Kidney epithelial cell (primary cell): ENCODE measurements at regions not wholly inside any gene's neighbourhood (a gene's known extent, or its start where the extent isn't known, plus 50 kb on each side); places are given as distances from the start of the nearest gene placed in this dataset.

Experiments
- DNase-seq: peaks from one replicate; pipeline ENCODE4 v3.0.0-alpha.2; 2010; ENCODE audit warnings: low read depth
- H3K27me3 ChIP-seq: 2 replicates; pipeline ENCODE4 v1.6.0; 2011; ENCODE audit warnings: low read length; ENCODE audit not compliant: control insufficient read depth, insufficient read depth
- H3K36me3 ChIP-seq: 2 replicates; pipeline ENCODE4 v1.5.1; 2011; ENCODE audit warnings: low read length; ENCODE audit not compliant: control insufficient read depth, insufficient read depth
- H3K4me3 ChIP-seq: 2 replicates; pipeline ENCODE4 v1.5.1; 2011; ENCODE audit warnings: low read depth, mild to moderate bottlenecking, control low read depth, low read length
- CTCF ChIP-seq: IDR thresholded peaks from 2 replicates; pipeline ENCODE4 v1.5.1; 2011; ENCODE audit warnings: mild to moderate bottlenecking, moderate library complexity, low read length, control low read depth, inconsistent platforms; ENCODE audit not compliant: insufficient read depth, poor library complexity, severe bottlenecking

GRCh38 chr5:85170183-85170582 lies 785.5 kb upstream of the EDIL3 start:
- no peaks in the 10 kb centered on the region for H3K27me3 ChIP-seq
- no peak overlapping the region for H3K4me3 ChIP-seq
- H3K36me3 ChIP-seq = no peaks in the 10 kb centered on the region
- DNase-seq = no peak
- no peak for TF ChIP-seq CTCF

- Histone ChIP-seq H3K4me3 (no peak overlapping the region), H3K27me3 (no peaks in the 10 kb centered on the region)
- no peak for TF ChIP-seq CTCF
Observed at GRCh38 chr5:85173469-85173868, 788.8 kb upstream of the EDIL3 start.

GRCh38 chr5:85182344-85182743 lies 797.7 kb upstream of the EDIL3 start:
- no peak for DNase-seq
- Histone ChIP-seq H3K36me3 (no peaks in the 10 kb centered on the region), H3K27me3 (no peaks in the 10 kb centered on the region), H3K4me3 (no peak overlapping the region)
- TF ChIP-seq CTCF = no peak

More at GRCh38 chr5:85173469-85173868, 788.8 kb upstream of the EDIL3 start:
- H3K36me3 ChIP-seq = no peaks in the 10 kb centered on the region
- no peak for DNase-seq

GRCh38 chr5:85204289-85204688 lies 819.6 kb upstream of the EDIL3 start:
- Histone ChIP-seq H3K36me3 (no peaks in the 10 kb centered on the region), H3K27me3 (no peaks in the 10 kb centered on the region), H3K4me3 (no peak overlapping the region)
- DNase-seq = no peak
- no peak for TF ChIP-seq CTCF

- H3K36me3 ChIP-seq = no peaks in the 10 kb centered on the region
- H3K4me3 ChIP-seq = no peak overlapping the region
- no peak for TF ChIP-seq CTCF
- no peaks in the 10 kb centered on the region for H3K27me3 ChIP-seq
- DNase-seq = no peak
Observed at GRCh38 chr5:85205430-85205829, 820.8 kb upstream of the EDIL3 start.

- Histone ChIP-seq H3K4me3 (no peak overlapping the region), H3K36me3 (no peaks in the 10 kb centered on the region), H3K27me3 (no peaks in the 10 kb centered on the region)
- DNase-seq = no peak
- no peak for TF ChIP-seq CTCF
Observed at GRCh38 chr5:85225388-85225787, 840.7 kb upstream of the EDIL3 start.
